ENCODE measurements at regions not wholly inside any gene's neighbourhood (a gene's known extent, or its start where the extent isn't known, plus 50 kb on each side); places are given as distances from the start of the nearest gene placed in this dataset.

- H3K27ac ChIP-seq (ENCODE audit: low read length), result no peak overlapping the region
- no peaks in the 10 kb centered on the region for H3K9me3 ChIP-seq (ENCODE audit: low read length)
- no peak overlapping the region for H3K4me2 ChIP-seq (ENCODE audit: low read length)
- no peaks in the 10 kb centered on the region for H3F3A ChIP-seq (ENCODE audit: insufficient read depth, low read length, poor library complexity, severe bottlenecking)
- no peak overlapping the region for H2AFZ ChIP-seq (ENCODE audit: low read depth, low read length)
- H3K36me3 ChIP-seq (ENCODE audit: insufficient read depth, low read length), result no peaks in the 10 kb centered on the region
- TF ChIP-seq EP300 (conservative IDR thresholded peaks at IDR 0.05; ENCODE audit: poor library complexity, severe bottlenecking), result no peak
- TF ChIP-seq EZH2 (IDR thresholded peaks at IDR 0.05; ENCODE audit: borderline replicate concordance, insufficient read depth, low read length, poor library complexity, severe bottlenecking), result no peak
- TF ChIP-seq MXI1 (conservative IDR thresholded peaks at IDR 0.05; ENCODE audit: poor library complexity, severe bottlenecking), result no peak
- TF ChIP-seq RAD21 (conservative IDR thresholded peaks at IDR 0.05), result no peak
- TF ChIP-seq TAF1 (IDR thresholded peaks at IDR 0.05; ENCODE audit: low read depth), result no peak
- TF ChIP-seq REST (IDR thresholded peaks at IDR 0.05; ENCODE audit: borderline replicate concordance), result no peak
- TF ChIP-seq SMC3 (conservative IDR thresholded peaks at IDR 0.05; ENCODE audit: poor library complexity), result no peak
- no peak for TF ChIP-seq POLR2AphosphoS5 (IDR thresholded peaks at IDR 0.05)
- no peaks in the 10 kb centered on the region for H3K79me2 ChIP-seq (replicated peaks; ENCODE audit: insufficient read depth, low read length)
- no peaks in the 10 kb centered on the region for H3K9me2 ChIP-seq (ENCODE audit: insufficient read depth, low read length)
- no peaks in the 10 kb centered on the region for H4K20me1 ChIP-seq (ENCODE audit: insufficient read depth)
- H3K4me3 ChIP-seq (ENCODE audit: low read length), result no peak overlapping the region
- no peaks in the 10 kb centered on the region for H3K27me3 ChIP-seq (ENCODE audit: insufficient read depth, low read depth, low read length)
- no peak overlapping the region for H3K9ac ChIP-seq (ENCODE audit: low read length)
These were observed 196.0 kb upstream of the NPY2R start for GRCh38 chr4:155012469-155012868.

GRCh38 chr4:155017426-155017825, 191.0 kb upstream of the NPY2R start:
- H2AFZ ChIP-seq (ENCODE audit: low read depth, low read length), result no peak overlapping the region
- H3K27ac ChIP-seq (ENCODE audit: low read length), result no peak overlapping the region
- no peak overlapping the region for H3K4me2 ChIP-seq (ENCODE audit: low read length)
- H3K4me3 ChIP-seq (ENCODE audit: low read length), result no peak overlapping the region
- no peaks in the 10 kb centered on the region for H3K9me3 ChIP-seq (ENCODE audit: low read length)
- no peaks in the 10 kb centered on the region for H3K79me2 ChIP-seq (replicated peaks; ENCODE audit: insufficient read depth, low read length)
- no peak overlapping the region for H3K9ac ChIP-seq (ENCODE audit: low read length)
- H3K36me3 ChIP-seq (ENCODE audit: insufficient read depth, low read length), result no peaks in the 10 kb centered on the region
- no peaks in the 10 kb centered on the region for H3K9me2 ChIP-seq (ENCODE audit: insufficient read depth, low read length)
- H3F3A ChIP-seq (ENCODE audit: insufficient read depth, low read length, poor library complexity, severe bottlenecking), result no peaks in the 10 kb centered on the region
- H4K20me1 ChIP-seq (ENCODE audit: insufficient read depth), result no peaks in the 10 kb centered on the region
- no peaks in the 10 kb centered on the region for H3K27me3 ChIP-seq (ENCODE audit: insufficient read depth, low read depth, low read length)
- no peak for TF ChIP-seq TAF1 (IDR thresholded peaks at IDR 0.05; ENCODE audit: low read depth)
- TF ChIP-seq MXI1 (conservative IDR thresholded peaks at IDR 0.05; ENCODE audit: poor library complexity, severe bottlenecking), result no peak
- no peak for TF ChIP-seq EP300 (conservative IDR thresholded peaks at IDR 0.05; ENCODE audit: poor library complexity, severe bottlenecking)
- TF ChIP-seq SMC3 (conservative IDR thresholded peaks at IDR 0.05; ENCODE audit: poor library complexity), result no peak
- TF ChIP-seq REST (IDR thresholded peaks at IDR 0.05; ENCODE audit: borderline replicate concordance), result no peak
- TF ChIP-seq RAD21 (conservative IDR thresholded peaks at IDR 0.05), result no peak
- TF ChIP-seq EZH2 (IDR thresholded peaks at IDR 0.05; ENCODE audit: borderline replicate concordance, insufficient read depth, low read length, poor library complexity, severe bottlenecking), result no peak
- TF ChIP-seq POLR2AphosphoS5 (IDR thresholded peaks at IDR 0.05), result no peak
- no peak for TF ChIP-seq CTCF (IDR thresholded peaks at IDR 0.05; ENCODE audit: poor library complexity, severe bottlenecking)
